ENCODE measurements at regions not wholly inside any gene's neighbourhood (a gene's known extent, or its start where the extent isn't known, plus 50 kb on each side); places are given as distances from the start of the nearest gene placed in this dataset.

GRCh38 chr7:110521357-110521911, 569.5 kb upstream of the LRRN3 start:
- no peak for TF ChIP-seq POLR2AphosphoS5 (IDR thresholded peaks at IDR 0.05; ENCODE audit: low read depth, low read length)
- TF ChIP-seq SPI1 (IDR thresholded peaks at IDR 0.05; ENCODE audit: low read depth, low read length): no peak
- no peak for TF ChIP-seq POLR2A (IDR thresholded peaks at IDR 0.05; ENCODE audit: low read depth, low read length)

All from GM12891 (cell line).